Astrocyte (in vitro differentiated cells and primary cell): ENCODE measurements at regions not wholly inside any gene's neighbourhood (a gene's known extent, or its start where the extent isn't known, plus 50 kb on each side); places are given as distances from the start of the nearest gene placed in this dataset.

Experiments used
- DNase-seq: peaks from one replicate; pipeline ENCODE4 v3.0.0-alpha.2; 2010; ENCODE audit warnings: low read depth
- FAIRE-seq: peaks from 2 replicates; lab custom pipeline; 2011; peaks lifted over from hg19 to GRCh38; lab: Jason Lieb, UNC
- H2AFZ ChIP-seq: 2 replicates; pipeline ENCODE4 v1.6.0; 2012; ENCODE audit warnings: low read depth, low read length, inconsistent platforms
- H3K27ac ChIP-seq: 2 replicates; pipeline ENCODE4 v1.5.1; 2011; ENCODE audit warnings: low read depth, low read length, inconsistent platforms
- H3K27me3 ChIP-seq: 2 replicates; pipeline ENCODE4 v1.6.0; 2011; ENCODE audit warnings: low read length, inconsistent platforms; ENCODE audit not compliant: insufficient read depth
- H3K36me3 ChIP-seq: 2 replicates; pipeline ENCODE4 v1.5.1; 2011; ENCODE audit warnings: low read length, inconsistent platforms; ENCODE audit not compliant: insufficient read depth
- H3K4me1 ChIP-seq: 2 replicates; pipeline ENCODE4 v1.5.1; 2011; ENCODE audit warnings: low read length, inconsistent platforms; ENCODE audit not compliant: insufficient read depth
- H3K4me2 ChIP-seq: 2 replicates; pipeline ENCODE4 v1.6.0; 2012; ENCODE audit warnings: low read length, inconsistent platforms
- H3K4me3 ChIP-seq: 2 replicates; pipeline ENCODE4 v1.5.1; 2011; ENCODE audit warnings: low read depth, mild to moderate bottlenecking, low read length, inconsistent platforms; ENCODE audit not compliant: insufficient read depth
- H3K79me2 ChIP-seq: 2 replicates; pipeline ENCODE4 v1.6.0; 2012; ENCODE audit warnings: mild to moderate bottlenecking, low read length, inconsistent platforms; ENCODE audit not compliant: insufficient read depth
- H3K9ac ChIP-seq: 2 replicates; pipeline ENCODE4 v1.6.0; 2012; ENCODE audit warnings: mild to moderate bottlenecking, low read length, inconsistent platforms
- H3K9me3 ChIP-seq: 2 replicates; pipeline ENCODE4 v1.5.1; 2012; ENCODE audit warnings: low read depth, mild to moderate bottlenecking, low read length, inconsistent platforms; ENCODE audit not compliant: insufficient read depth
- H4K20me1 ChIP-seq: 2 replicates; pipeline ENCODE4 v1.6.0; 2012; ENCODE audit warnings: low read length, inconsistent platforms; ENCODE audit not compliant: insufficient read depth
- H3K27ac Mint-ChIP-seq: one replicate; pipeline ENCODE4 v1.8.0; 2021; ENCODE audit warnings: mild to moderate bottlenecking, mixed read lengths; ENCODE audit not compliant: unreplicated experiment
- H3K27me3 Mint-ChIP-seq: one replicate; pipeline ENCODE4 v1.8.0; 2021; ENCODE audit warnings: low read depth, mixed read lengths; ENCODE audit not compliant: unreplicated experiment
- H3K36me3 Mint-ChIP-seq: one replicate; pipeline ENCODE4 v1.8.0; 2021; ENCODE audit warnings: low read depth, mixed read lengths; ENCODE audit not compliant: unreplicated experiment
- H3K4me1 Mint-ChIP-seq: one replicate; pipeline ENCODE4 v1.8.0; 2021; ENCODE audit warnings: low read depth, mixed read lengths; ENCODE audit not compliant: unreplicated experiment
- H3K4me3 Mint-ChIP-seq: one replicate; pipeline ENCODE4 v1.8.0; 2021; ENCODE audit warnings: mild to moderate bottlenecking, moderate library complexity, mixed read lengths; ENCODE audit not compliant: unreplicated experiment
- H3K9me3 Mint-ChIP-seq: one replicate; pipeline ENCODE4 v1.8.0; 2021; ENCODE audit warnings: mild to moderate bottlenecking, mixed read lengths; ENCODE audit not compliant: unreplicated experiment
- EZH2 ChIP-seq: IDR thresholded peaks from 2 replicates; pipeline ENCODE4 v1.6.1; 2012; ENCODE audit warnings: mild to moderate bottlenecking, low read length, inconsistent platforms; ENCODE audit not compliant: insufficient read depth
- TF ChIP-seq, protein P1 (sequence below): IDR thresholded peaks from 2 replicates; pipeline ENCODE4 v1.5.1; 2011; ENCODE audit warnings: low read depth, mild to moderate bottlenecking, inconsistent platforms, low read length, moderate library complexity; ENCODE audit not compliant: insufficient read depth

DNA sequence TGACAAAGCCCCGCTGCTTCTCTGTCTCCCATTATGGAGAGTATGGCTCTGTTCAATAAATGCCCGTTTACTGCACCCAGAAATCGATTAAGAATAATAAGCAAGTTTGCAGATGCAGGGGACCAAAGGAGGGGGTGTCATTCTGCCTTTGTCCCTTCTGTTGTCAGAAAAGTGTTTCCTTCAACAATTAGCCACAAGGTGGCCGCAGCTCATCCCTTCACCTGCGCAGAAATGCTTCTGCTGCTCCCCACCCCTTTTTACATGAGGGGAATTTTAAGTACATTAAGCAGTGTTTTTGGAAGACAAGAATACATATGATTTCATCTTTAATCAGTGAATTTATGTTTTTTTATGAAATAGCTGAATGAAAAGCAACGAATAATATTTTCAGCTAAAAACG lies 175.6 kb upstream of the ARX start:
- H3K79me2 ChIP-seq: no peaks in the 10 kb centered on the region
- DNase-seq (no peak), FAIRE-seq (peak; percentile 20)
- Mint-ChIP-seq H3K27ac (no peak overlapping the region), H3K27me3 (no peaks in the 10 kb centered on the region), H3K9me3 (peaks cover 1% of the 10 kb centered on the region), H3K4me1 (no peaks in the 10 kb centered on the region), H3K36me3 (no peaks in the 10 kb centered on the region), H3K4me3 (no peak overlapping the region)
- H3K4me2 ChIP-seq: no peak overlapping the region
- no peaks in the 10 kb centered on the region for H3K27me3 ChIP-seq
- no peak overlapping the region for H3K27ac ChIP-seq
- H3K4me1 ChIP-seq: no peaks in the 10 kb centered on the region
- no peak overlapping the region for H2AFZ ChIP-seq
- no peaks in the 10 kb centered on the region for H4K20me1 ChIP-seq
- no peaks in the 10 kb centered on the region for H3K36me3 ChIP-seq
- H3K9me3 ChIP-seq: no peaks in the 10 kb centered on the region
- TF ChIP-seq, protein P1, sequence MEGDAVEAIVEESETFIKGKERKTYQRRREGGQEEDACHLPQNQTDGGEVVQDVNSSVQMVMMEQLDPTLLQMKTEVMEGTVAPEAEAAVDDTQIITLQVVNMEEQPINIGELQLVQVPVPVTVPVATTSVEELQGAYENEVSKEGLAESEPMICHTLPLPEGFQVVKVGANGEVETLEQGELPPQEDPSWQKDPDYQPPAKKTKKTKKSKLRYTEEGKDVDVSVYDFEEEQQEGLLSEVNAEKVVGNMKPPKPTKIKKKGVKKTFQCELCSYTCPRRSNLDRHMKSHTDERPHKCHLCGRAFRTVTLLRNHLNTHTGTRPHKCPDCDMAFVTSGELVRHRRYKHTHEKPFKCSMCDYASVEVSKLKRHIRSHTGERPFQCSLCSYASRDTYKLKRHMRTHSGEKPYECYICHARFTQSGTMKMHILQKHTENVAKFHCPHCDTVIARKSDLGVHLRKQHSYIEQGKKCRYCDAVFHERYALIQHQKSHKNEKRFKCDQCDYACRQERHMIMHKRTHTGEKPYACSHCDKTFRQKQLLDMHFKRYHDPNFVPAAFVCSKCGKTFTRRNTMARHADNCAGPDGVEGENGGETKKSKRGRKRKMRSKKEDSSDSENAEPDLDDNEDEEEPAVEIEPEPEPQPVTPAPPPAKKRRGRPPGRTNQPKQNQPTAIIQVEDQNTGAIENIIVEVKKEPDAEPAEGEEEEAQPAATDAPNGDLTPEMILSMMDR: no peak
- no peak for TF ChIP-seq EZH2
- no peak overlapping the region for H3K9ac ChIP-seq
- H3K4me3 ChIP-seq: no peak overlapping the region

DNA sequence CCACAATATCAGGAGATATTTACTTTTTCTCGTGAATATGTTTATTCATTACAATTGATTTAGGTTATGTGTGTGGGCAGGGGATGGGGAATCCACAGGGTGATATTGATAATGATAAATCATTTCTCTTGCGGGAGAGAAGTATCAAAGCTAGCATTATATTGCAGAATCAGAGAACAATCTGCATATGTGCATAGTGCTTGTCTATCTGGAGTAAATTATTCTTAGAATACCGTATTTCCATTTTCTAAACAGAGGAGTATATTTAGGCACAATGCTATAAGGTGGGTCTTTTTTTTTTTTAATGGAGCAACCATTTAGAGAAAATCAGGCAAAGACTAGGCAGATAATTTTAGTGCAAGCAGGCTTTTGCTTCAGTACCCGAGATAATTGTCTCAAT lies 166.0 kb upstream of the ARX start:
- FAIRE-seq (no peak), DNase-seq (no peak)
- H3K9me3 ChIP-seq: no peaks in the 10 kb centered on the region
- H2AFZ ChIP-seq: no peak overlapping the region
- H3K9me3 Mint-ChIP-seq: no peaks in the 10 kb centered on the region
- H3K27ac Mint-ChIP-seq: no peak overlapping the region
- no peak overlapping the region for H3K4me2 ChIP-seq
- no peaks in the 10 kb centered on the region for H3K27me3 ChIP-seq
- H4K20me1 ChIP-seq: no peaks in the 10 kb centered on the region
- no peaks in the 10 kb centered on the region for H3K4me1 ChIP-seq
- H3K79me2 ChIP-seq: no peaks in the 10 kb centered on the region
- no peak overlapping the region for H3K4me3 ChIP-seq
- no peak overlapping the region for H3K4me3 Mint-ChIP-seq
- no peak overlapping the region for H3K9ac ChIP-seq
- TF ChIP-seq, protein P1: no peak
- TF ChIP-seq EZH2: no peak
- H3K27ac ChIP-seq: no peak overlapping the region
- H3K36me3 ChIP-seq: no peaks in the 10 kb centered on the region
- peaks cover 6% of the 10 kb centered on the region for H3K27me3 Mint-ChIP-seq
- no peaks in the 10 kb centered on the region for H3K36me3 Mint-ChIP-seq
- H3K4me1 Mint-ChIP-seq: no peaks in the 10 kb centered on the region

DNA sequence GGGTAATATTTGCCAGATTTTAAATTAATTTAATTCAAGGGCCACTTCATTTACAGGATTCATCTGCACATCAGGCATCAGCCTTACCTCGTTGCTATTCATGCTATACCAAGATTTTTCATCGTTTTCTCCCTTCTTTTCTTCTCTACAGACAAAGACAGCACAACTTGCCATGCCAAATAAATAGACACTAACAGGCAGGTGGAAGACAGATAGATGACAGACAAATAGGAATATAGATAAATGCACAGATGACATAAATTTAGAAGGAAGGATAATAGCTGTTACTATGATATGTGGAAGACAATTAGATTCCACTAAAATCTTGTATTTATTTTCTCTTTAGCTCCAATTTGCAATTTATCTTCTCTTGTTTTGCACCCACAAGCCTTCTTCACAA lies 164.5 kb upstream of the ARX start:
- no peaks in the 10 kb centered on the region for H4K20me1 ChIP-seq
- no peak for DNase-seq
- H3K4me3 Mint-ChIP-seq: no peak overlapping the region
- H3K4me2 ChIP-seq: no peak overlapping the region
- H3K27me3 ChIP-seq: no peaks in the 10 kb centered on the region
- H3K36me3 ChIP-seq: no peaks in the 10 kb centered on the region
- H3K4me1 Mint-ChIP-seq: no peaks in the 10 kb centered on the region
- H3K9me3 Mint-ChIP-seq: no peaks in the 10 kb centered on the region
- no peaks in the 10 kb centered on the region for H3K36me3 Mint-ChIP-seq
- peaks cover 6% of the 10 kb centered on the region for H3K27me3 Mint-ChIP-seq
- no peak for FAIRE-seq
- H3K4me3 ChIP-seq: no peak overlapping the region
- no peaks in the 10 kb centered on the region for H3K79me2 ChIP-seq
- no peaks in the 10 kb centered on the region for H3K9me3 ChIP-seq
- TF ChIP-seq EZH2: no peak
- TF ChIP-seq, protein P1: no peak
- no peak overlapping the region for H3K27ac Mint-ChIP-seq
- no peak overlapping the region for H3K27ac ChIP-seq
- no peaks in the 10 kb centered on the region for H3K4me1 ChIP-seq
- no peak overlapping the region for H2AFZ ChIP-seq
- no peak overlapping the region for H3K9ac ChIP-seq
